ENCODE measurements at regions not wholly inside any gene's neighbourhood (a gene's known extent, or its start where the extent isn't known, plus 50 kb on each side); places are given as distances from the start of the nearest gene placed in this dataset.
"Not testable (repeated sequence)": the region's sequence is repeated elsewhere in the genome, so short reads cannot be mapped to it uniquely, and the experiment has no call there.

DNA sequence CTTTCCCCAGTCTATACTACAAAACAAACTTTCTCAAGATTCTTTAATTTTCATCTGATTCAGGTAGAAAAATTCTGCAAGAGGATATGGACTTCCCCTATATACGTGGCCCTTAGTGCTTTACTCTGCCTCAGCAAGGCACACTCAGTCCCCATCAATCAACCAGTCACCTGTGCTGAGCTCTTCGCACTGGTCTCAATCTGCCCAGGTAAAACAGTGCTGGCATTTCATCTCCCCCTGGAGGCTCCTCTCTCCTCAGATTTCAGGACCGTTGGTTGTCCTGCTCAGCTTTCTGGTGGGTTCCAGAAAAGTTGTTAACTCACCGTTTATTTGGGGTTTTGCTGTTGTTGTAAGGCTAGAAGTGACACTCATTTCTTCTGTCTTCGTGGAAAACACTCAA, 518.1 kb downstream of the TRIML1 start:
- CTCF ChIA-PET = no interaction called here
- no peaks in the 10 kb centered on the region for H3K27me3 ChIP-seq (ENCODE audit: control insufficient read depth in 2 of 2, insufficient read depth in 2 of 2, low read length in 2 of 2)
- no peak overlapping the region for H3K27ac Mint-ChIP-seq

DNA sequence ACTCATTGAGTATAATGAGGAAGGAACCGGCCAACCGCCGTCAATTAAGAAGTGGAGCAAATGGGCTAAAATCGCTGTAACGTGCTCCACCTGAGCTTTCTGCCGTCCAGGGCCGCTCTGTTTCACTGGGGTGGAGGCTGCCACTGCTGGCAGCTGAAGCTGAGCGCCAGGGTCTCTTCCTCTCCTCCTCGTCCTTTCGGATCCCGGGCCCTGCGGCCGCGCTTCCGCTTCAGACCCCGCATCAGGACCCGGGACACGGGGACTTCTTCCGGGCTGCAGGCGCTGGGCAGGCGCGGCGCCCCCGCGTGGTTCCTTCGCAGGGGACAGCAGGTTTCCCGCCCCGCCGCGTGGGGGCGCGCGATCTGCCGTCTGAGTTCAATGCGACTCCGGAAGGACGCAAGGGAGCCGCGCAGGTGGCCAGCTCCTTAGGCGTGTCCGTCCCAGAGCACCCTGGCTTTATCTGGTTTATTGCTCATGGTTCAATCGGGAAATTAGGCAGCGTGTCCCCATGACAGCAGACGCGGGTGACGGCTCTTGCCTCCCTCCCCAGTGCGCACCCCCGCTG, 519.8 kb downstream of the TRIML1 start:
- Histone ChIP-seq H3K36me3 (ENCODE audit: control insufficient read depth in 2 of 3, insufficient read depth in 3 of 3, low read length in 3 of 3) (no peaks in the 10 kb centered on the region), H3K9me3 (ENCODE audit: control insufficient read depth in 2 of 3, low read length in 3 of 3) (no peaks in the 10 kb centered on the region), H3K27ac (ENCODE audit: low read depth, low read length) (no peak overlapping the region), H3K4me3 (ENCODE audit: low read length) (no peak overlapping the region), H3K4me1 (ENCODE audit: control insufficient read depth in 2 of 2, insufficient read depth in 2 of 2, low read length in 2 of 2) (no peaks in the 10 kb centered on the region), H3K27me3 (ENCODE audit: control insufficient read depth in 2 of 2, insufficient read depth in 2 of 2, low read length in 2 of 2) (no peaks in the 10 kb centered on the region)
- CTCF ChIA-PET = no interaction called here
- H3K4me1 Mint-ChIP-seq = no peaks in the 10 kb centered on the region
- H3K9me3 Mint-ChIP-seq = peaks cover 4 to 33% (median 13%) of the 10 kb centered on the region in 11 donors
- DNase-seq = no peak
- H3K36me3 Mint-ChIP-seq = no peaks in the 10 kb centered on the region
- no peaks in the 10 kb centered on the region for H3K27me3 Mint-ChIP-seq
- intact Hi-C loops (cut with micrococcal nuclease) = no loop called here
- POLR2A ChIA-PET = no interaction called here
- no peak for ATAC-seq
- H3K4me3 Mint-ChIP-seq = no peak overlapping the region
- H3K27ac Mint-ChIP-seq = no peak overlapping the region

More for the DNA sequence above, 518.1 kb downstream of the TRIML1 start:
- no peaks in the 10 kb centered on the region for H3K36me3 Mint-ChIP-seq
- DNase-seq (no peak), ATAC-seq (no peak)
- no peak overlapping the region for H3K4me3 Mint-ChIP-seq
- H3K4me1 Mint-ChIP-seq = no peaks in the 10 kb centered on the region
- H3K9me3 ChIP-seq (ENCODE audit: control insufficient read depth in 2 of 3, low read length in 3 of 3) = no peaks in the 10 kb centered on the region
- H3K4me3 ChIP-seq (ENCODE audit: low read length) = no peak overlapping the region
- POLR2A ChIA-PET = no interaction called here
- H3K27ac ChIP-seq (ENCODE audit: low read depth, low read length) = no peak overlapping the region
- intact Hi-C loops (cut with micrococcal nuclease) = no loop called here
- H3K9me3 Mint-ChIP-seq = peaks cover 4 to 27% (median 8%) of the 10 kb centered on the region in 11 donors
- H3K27me3 Mint-ChIP-seq = no peaks in the 10 kb centered on the region
- no peaks in the 10 kb centered on the region for H3K4me1 ChIP-seq (ENCODE audit: control insufficient read depth in 2 of 2, insufficient read depth in 2 of 2, low read length in 2 of 2)
- H3K36me3 ChIP-seq (ENCODE audit: control insufficient read depth in 2 of 3, insufficient read depth in 3 of 3, low read length in 3 of 3) = no peaks in the 10 kb centered on the region

DNA sequence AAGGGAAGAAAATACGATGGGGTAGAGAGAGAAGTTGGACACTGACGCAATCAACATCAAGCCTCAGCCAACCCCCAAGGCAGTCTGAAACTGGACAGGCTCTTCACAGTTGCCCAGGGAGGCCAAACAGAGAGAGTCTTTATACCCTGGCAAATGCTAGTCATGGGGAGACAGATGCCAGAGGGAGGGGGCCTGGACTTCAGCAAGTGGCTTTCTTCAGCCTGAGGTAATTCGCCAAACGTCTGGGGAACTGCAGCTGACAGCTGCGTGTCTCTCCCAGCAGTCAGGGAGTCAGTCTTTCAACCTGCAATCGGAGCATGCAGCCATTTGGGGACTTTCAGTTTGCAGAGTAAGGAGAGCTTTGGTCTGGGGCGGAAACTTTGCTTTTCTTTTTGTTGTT, 521.6 kb downstream of the TRIML1 start:
- Mint-ChIP-seq H3K36me3 (no peaks in the 10 kb centered on the region), H3K9me3 (peaks cover under 1 to 32% (median 13%) of the 10 kb centered on the region in 11 donors), H3K4me1 (no peaks in the 10 kb centered on the region), H3K27me3 (no peaks in the 10 kb centered on the region), H3K27ac (no peak overlapping the region), H3K4me3 (no peak overlapping the region)
- H3K9me3 ChIP-seq (ENCODE audit: control insufficient read depth in 2 of 3, low read length in 3 of 3) = no peaks in the 10 kb centered on the region
- no peak overlapping the region for H3K4me3 ChIP-seq (ENCODE audit: low read length)
- H3K27me3 ChIP-seq (ENCODE audit: control insufficient read depth in 2 of 2, insufficient read depth in 2 of 2, low read length in 2 of 2) = no peaks in the 10 kb centered on the region
- H3K4me1 ChIP-seq (ENCODE audit: control insufficient read depth in 2 of 2, insufficient read depth in 2 of 2, low read length in 2 of 2) = no peaks in the 10 kb centered on the region
- intact Hi-C loops (cut with micrococcal nuclease) = no loop called here
- H3K36me3 ChIP-seq (ENCODE audit: control insufficient read depth in 2 of 3, insufficient read depth in 3 of 3, low read length in 3 of 3) = no peaks in the 10 kb centered on the region
- H3K27ac ChIP-seq (ENCODE audit: low read depth, low read length) = no peak overlapping the region
- ATAC-seq = no peak
- POLR2A ChIA-PET = no interaction called here
- CTCF ChIA-PET = no interaction called here
- DNase-seq = no peak

DNA sequence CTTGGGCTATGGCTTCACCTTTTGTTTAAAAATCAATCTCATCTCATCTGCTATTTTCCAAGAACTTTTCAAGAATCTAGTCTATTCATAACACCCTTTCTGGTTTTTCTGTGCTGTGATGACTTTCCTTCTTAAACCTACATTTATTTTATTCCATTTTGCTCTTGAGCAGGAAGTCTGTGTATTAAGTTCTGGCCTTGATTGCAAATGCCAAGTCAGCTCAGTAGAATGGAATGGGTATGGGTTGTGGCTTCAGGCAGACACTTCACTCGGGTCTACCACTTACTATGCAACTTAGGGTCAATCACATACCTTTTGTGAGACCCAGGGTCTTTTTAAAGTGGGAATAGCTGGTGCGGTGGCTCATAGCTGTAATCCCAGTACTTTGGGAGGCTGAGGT, 522.3 kb downstream of the TRIML1 start:
- H3K27me3 ChIP-seq (ENCODE audit: control insufficient read depth in 2 of 2, insufficient read depth in 2 of 2, low read length in 2 of 2) = no peaks in the 10 kb centered on the region
- ATAC-seq (no peak), DNase-seq (no peak)
- no peaks in the 10 kb centered on the region for H3K36me3 ChIP-seq (ENCODE audit: control insufficient read depth in 2 of 3, insufficient read depth in 3 of 3, low read length in 3 of 3)
- H3K27ac Mint-ChIP-seq = no peak overlapping the region
- intact Hi-C loops (cut with micrococcal nuclease) = no loop called here
- H3K27me3 Mint-ChIP-seq = no peaks in the 10 kb centered on the region
- H3K27ac ChIP-seq (ENCODE audit: low read depth, low read length) = no peak overlapping the region
- no peaks in the 10 kb centered on the region for H3K9me3 ChIP-seq (ENCODE audit: control insufficient read depth in 2 of 3, low read length in 3 of 3)
- H3K36me3 Mint-ChIP-seq = no peaks in the 10 kb centered on the region
- H3K4me3 Mint-ChIP-seq = no peak overlapping the region
- no peak overlapping the region for H3K4me3 ChIP-seq (ENCODE audit: low read length)
- ChIA-PET POLR2A (no interaction called here), CTCF (no interaction called here)
- H3K9me3 Mint-ChIP-seq = peaks cover 3 to 26% (median 13%) of the 10 kb centered on the region in 11 donors
- H3K4me1 ChIP-seq (ENCODE audit: control insufficient read depth in 2 of 2, insufficient read depth in 2 of 2, low read length in 2 of 2) = no peaks in the 10 kb centered on the region
- H3K4me1 Mint-ChIP-seq = no peaks in the 10 kb centered on the region

DNA sequence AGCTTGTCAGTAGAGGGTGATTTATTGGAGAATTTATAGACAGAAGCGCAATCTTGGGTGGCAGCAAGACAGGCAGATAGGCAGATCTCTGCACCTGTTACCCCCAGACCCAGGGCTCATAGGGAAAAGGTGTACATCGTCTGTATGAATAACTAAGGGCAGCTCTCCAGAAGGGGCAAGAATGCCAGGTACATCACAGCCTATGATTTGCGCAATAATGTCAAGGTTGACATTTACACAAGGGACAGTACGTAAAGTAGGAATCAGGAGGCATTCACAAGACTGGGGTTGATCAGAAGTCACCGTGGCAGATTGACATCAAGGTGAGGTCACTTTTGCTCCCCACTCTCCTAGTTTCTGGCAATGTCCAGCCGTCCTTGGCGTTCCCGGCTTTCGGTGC, 524.1 kb downstream of the TRIML1 start:
- peaks cover 3 to 22% (median 11%) of the 10 kb centered on the region in 11 donors for H3K9me3 Mint-ChIP-seq
- Histone ChIP-seq H3K4me3 (ENCODE audit: low read length) (no peak overlapping the region), H3K27me3 (ENCODE audit: control insufficient read depth in 2 of 2, insufficient read depth in 2 of 2, low read length in 2 of 2) (no peaks in the 10 kb centered on the region), H3K27ac (ENCODE audit: low read depth, low read length) (no peak overlapping the region), H3K36me3 (ENCODE audit: control insufficient read depth in 2 of 3, insufficient read depth in 3 of 3, low read length in 3 of 3) (no peaks in the 10 kb centered on the region), H3K9me3 (ENCODE audit: control insufficient read depth in 2 of 3, low read length in 3 of 3) (no peaks in the 10 kb centered on the region), H3K4me1 (ENCODE audit: control insufficient read depth in 2 of 2, insufficient read depth in 2 of 2, low read length in 2 of 2) (no peaks in the 10 kb centered on the region)
- H3K4me1 Mint-ChIP-seq = no peaks in the 10 kb centered on the region
- intact Hi-C loops (cut with micrococcal nuclease) = no loop called here
- DNase-seq (no peak), ATAC-seq (no peak)
- H3K27ac Mint-ChIP-seq = no peak overlapping the region
- no peaks in the 10 kb centered on the region for H3K27me3 Mint-ChIP-seq
- no peak overlapping the region for H3K4me3 Mint-ChIP-seq
- CTCF ChIA-PET = no interaction called here
- POLR2A ChIA-PET = no interaction called here
- H3K36me3 Mint-ChIP-seq = no peaks in the 10 kb centered on the region

DNA sequence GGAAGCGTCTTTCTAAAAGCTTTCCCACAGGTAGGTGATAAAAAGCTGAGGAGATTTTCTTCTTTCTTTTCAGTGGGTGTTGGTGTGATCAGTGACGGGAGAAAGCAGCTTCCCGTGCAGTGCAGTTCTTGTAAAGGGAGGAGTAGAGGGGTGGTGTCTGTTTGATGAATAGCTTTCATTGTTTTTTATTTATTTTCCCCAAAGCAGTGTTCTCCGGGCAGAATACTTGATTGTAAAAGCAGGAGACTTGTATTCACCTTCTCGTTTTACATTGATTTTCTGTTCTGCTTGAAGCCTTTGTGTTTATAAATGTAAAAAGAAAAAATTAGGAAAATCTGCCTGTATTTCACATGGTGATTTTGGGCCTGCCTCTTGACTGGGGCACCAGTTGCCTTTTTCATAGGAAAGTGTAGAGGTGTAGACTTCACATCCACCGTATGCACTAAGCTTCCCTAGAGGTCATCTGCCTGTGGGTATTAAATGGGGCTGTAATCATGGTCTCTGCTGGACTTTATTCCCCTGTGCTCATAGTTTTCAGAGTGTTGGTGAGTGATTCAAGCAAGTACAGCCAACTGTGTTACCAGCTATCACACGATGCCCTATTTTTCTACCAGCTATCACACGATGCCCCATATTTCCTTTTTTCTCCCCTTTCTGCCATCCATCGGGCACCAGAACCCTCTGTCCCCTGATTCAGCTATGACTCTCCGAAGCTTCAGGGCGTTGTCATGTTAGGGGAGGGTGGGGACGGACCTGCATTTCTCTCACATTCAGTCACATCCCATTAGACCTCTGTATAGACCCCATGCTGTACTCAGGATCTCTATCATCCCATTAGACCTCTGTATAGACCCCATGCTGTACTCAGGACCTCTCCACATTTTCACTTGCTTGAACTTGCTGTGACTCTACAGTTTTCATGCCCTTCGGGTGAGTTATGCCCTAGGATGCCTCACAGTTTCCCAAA, 526.5 kb downstream of the TRIML1 start:
- H3K27me3 Mint-ChIP-seq = no peaks in the 10 kb centered on the region
- no peaks in the 10 kb centered on the region for H3K36me3 Mint-ChIP-seq
- ATAC-seq (no peak), DNase-seq (no peak)
- H3K27ac ChIP-seq (ENCODE audit: low read depth, low read length) = no peak overlapping the region
- H3K9me3 Mint-ChIP-seq = peaks cover 7 to 30% (median 11%) of the 10 kb centered on the region in 11 donors
- no peak overlapping the region for H3K4me3 Mint-ChIP-seq
- H3K27me3 ChIP-seq (ENCODE audit: control insufficient read depth in 2 of 2, insufficient read depth in 2 of 2, low read length in 2 of 2) = no peaks in the 10 kb centered on the region
- H3K4me1 Mint-ChIP-seq = no peaks in the 10 kb centered on the region
- no peaks in the 10 kb centered on the region for H3K36me3 ChIP-seq (ENCODE audit: control insufficient read depth in 2 of 3, insufficient read depth in 3 of 3, low read length in 3 of 3)
- no peaks in the 10 kb centered on the region for H3K4me1 ChIP-seq (ENCODE audit: control insufficient read depth in 2 of 2, insufficient read depth in 2 of 2, low read length in 2 of 2)
- CTCF ChIA-PET = no interaction called here
- no peak overlapping the region for H3K4me3 ChIP-seq (ENCODE audit: low read length)
- POLR2A ChIA-PET = no interaction called here
- no peak overlapping the region for H3K27ac Mint-ChIP-seq
- no peaks in the 10 kb centered on the region for H3K9me3 ChIP-seq (ENCODE audit: control insufficient read depth in 2 of 3, low read length in 3 of 3)
- intact Hi-C loops (cut with micrococcal nuclease) = no loop called here

DNA sequence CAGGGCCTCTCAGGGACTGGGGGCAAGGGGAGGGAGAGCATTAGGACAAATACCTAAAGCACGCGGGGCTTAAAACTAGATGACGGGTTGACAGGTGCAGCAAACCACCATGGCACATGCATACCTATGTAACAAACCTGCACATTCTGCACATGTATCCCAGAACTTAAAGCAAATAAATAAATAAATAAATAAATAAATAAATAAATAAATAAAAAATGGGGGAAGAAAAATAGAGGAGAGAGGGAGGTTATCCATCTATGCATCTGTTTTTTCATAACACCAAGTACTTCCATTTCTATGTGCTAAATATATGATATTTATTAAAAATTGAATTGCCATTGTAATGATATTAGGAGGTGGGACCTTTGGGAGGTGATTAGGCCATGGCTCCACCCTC, 539.5 kb downstream of the TRIML1 start:
- DNase-seq; H3K4me3 ChIP-seq (ENCODE audit: low read length); H3K4me1 Mint-ChIP-seq; H3K27me3 Mint-ChIP-seq; H3K36me3 Mint-ChIP-seq; POLR2A ChIA-PET; intact Hi-C loops (cut with micrococcal nuclease); H3K27ac Mint-ChIP-seq; H3K27me3 ChIP-seq (ENCODE audit: control insufficient read depth in 2 of 2, insufficient read depth in 2 of 2, low read length in 2 of 2); CTCF ChIA-PET; ATAC-seq; H3K4me1 ChIP-seq (ENCODE audit: control insufficient read depth in 2 of 2, insufficient read depth in 2 of 2, low read length in 2 of 2); H3K9me3 ChIP-seq (ENCODE audit: control insufficient read depth in 2 of 3, low read length in 3 of 3); H3K27ac ChIP-seq (ENCODE audit: low read depth, low read length); H3K36me3 ChIP-seq (ENCODE audit: control insufficient read depth in 2 of 3, insufficient read depth in 3 of 3, low read length in 3 of 3); H3K4me3 Mint-ChIP-seq: not testable (repeated sequence)
- peaks cover 0 to 28% (median 15%) of the 10 kb centered on the region in 11 donors for H3K9me3 Mint-ChIP-seq
